Panc1 (cell line): ENCODE measurements at regions not wholly inside any gene's neighbourhood (a gene's known extent, or its start where the extent isn't known, plus 50 kb on each side); places are given as distances from the start of the nearest gene placed in this dataset.

Source experiments
- POLR2AphosphoS5 ChIP-seq: IDR thresholded peaks from 2 replicates; pipeline ENCODE4 v1.6.1; 2012; ENCODE audit warnings: mild to moderate bottlenecking, low read depth, low read length, moderate library complexity
- REST ChIP-seq, 2 experiments: IDR thresholded peaks; 2 replicates each; pipeline ENCODE4 v1.6.1; 2011 to 2012; ENCODE audit warnings: low read depth in 2 of 2, control low read depth in 1 of 2, low read length in 1 of 2, mild to moderate bottlenecking in 1 of 2, moderate library complexity in 1 of 2; ENCODE audit not compliant: insufficient read depth in 1 of 2
- SIN3A ChIP-seq: IDR thresholded peaks from 2 replicates; pipeline ENCODE4 v1.6.1; 2012; ENCODE audit warnings: low read depth, mild to moderate bottlenecking, low read length, moderate library complexity, borderline replicate concordance; ENCODE audit not compliant: insufficient read depth
- TF ChIP-seq, protein P1 (sequence below): fragments of 450-650 bp; IDR thresholded peaks from 2 replicates; pipeline ENCODE4 v1.5.1; 2017; ENCODE audit warnings: mild to moderate bottlenecking

DNA sequence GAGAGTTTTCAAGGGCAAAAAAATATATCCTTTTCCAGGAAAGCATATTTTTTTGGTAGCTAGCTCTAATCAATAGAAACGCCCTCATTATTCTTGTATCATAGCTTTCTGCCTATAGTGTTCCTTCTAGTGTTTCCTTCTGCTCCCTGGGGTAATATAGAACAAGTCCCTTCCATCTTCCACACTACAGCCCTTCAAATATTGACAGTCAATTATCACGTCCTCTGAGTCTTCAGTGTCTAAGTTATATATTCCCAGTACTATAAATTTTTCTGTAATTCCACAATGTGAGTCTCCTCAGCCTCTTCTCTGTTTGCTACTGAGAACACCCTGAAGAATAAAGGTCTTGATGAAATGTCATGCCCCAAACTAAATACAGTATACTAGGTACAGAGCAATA, 1088.0 kb upstream of the PCDH7 start:
- TF ChIP-seq, protein P1, sequence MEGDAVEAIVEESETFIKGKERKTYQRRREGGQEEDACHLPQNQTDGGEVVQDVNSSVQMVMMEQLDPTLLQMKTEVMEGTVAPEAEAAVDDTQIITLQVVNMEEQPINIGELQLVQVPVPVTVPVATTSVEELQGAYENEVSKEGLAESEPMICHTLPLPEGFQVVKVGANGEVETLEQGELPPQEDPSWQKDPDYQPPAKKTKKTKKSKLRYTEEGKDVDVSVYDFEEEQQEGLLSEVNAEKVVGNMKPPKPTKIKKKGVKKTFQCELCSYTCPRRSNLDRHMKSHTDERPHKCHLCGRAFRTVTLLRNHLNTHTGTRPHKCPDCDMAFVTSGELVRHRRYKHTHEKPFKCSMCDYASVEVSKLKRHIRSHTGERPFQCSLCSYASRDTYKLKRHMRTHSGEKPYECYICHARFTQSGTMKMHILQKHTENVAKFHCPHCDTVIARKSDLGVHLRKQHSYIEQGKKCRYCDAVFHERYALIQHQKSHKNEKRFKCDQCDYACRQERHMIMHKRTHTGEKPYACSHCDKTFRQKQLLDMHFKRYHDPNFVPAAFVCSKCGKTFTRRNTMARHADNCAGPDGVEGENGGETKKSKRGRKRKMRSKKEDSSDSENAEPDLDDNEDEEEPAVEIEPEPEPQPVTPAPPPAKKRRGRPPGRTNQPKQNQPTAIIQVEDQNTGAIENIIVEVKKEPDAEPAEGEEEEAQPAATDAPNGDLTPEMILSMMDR = no peak
- TF ChIP-seq POLR2AphosphoS5 (no peak), REST (IDR thresholded peaks at IDR 0.05; ENCODE audit: insufficient read depth in 1 of 2, low read depth in 2 of 2, low read length in 1 of 2) (no peak), SIN3A (no peak)
